Ovary (tissue), 7 donors: ENCODE measurements at regions not wholly inside any gene's neighbourhood (a gene's known extent, or its start where the extent isn't known, plus 50 kb on each side); places are given as distances from the start of the nearest gene placed in this dataset.

ENCODE experiments used
- DNase-seq, 5 donors: peaks; one replicate each; pipeline ENCODE4 v3.0.0-alpha.2; 2019 to 2020
- H3K27ac ChIP-seq, 2 donors: fragments of 200-600 bp; one replicate each; pipeline versions ENCODE4 v1.5.1 to v1.8.0; 2019 to 2022
- H3K27me3 ChIP-seq: fragments of 200-600 bp; one replicate; pipeline ENCODE4 v1.8.0; 2022
- H3K36me3 ChIP-seq: fragments of 200-600 bp; sonication (generic); one replicate; pipeline ENCODE4 v1.5.1; 2019
- H3K4me1 ChIP-seq: one replicate; pipeline ENCODE4 v1.8.1; 2013; ENCODE audit warnings: mild to moderate bottlenecking, moderate library complexity; ENCODE audit not compliant: insufficient read depth
- H3K4me3 ChIP-seq: fragments of 200-600 bp; sonication (generic); one replicate; pipeline ENCODE4 v1.5.1; 2017
- H3K9me3 ChIP-seq, 2 donors: fragments of 200-600 bp in 1 of 2; sonication (generic) in 1 of 2; one replicate each; pipeline versions ENCODE4 v1.5.1 to v1.8.1; 2013 to 2019; ENCODE audit warnings: mild to moderate bottlenecking in 1 of 2, moderate library complexity in 1 of 2
- EP300 ChIP-seq: sonication (generic); formaldehyde crosslinking; IDR thresholded peaks from one replicate; pipeline ENCODE4 v1.6.1; 2017; ENCODE audit warnings: antibody characterized with exemption
- POLR2A ChIP-seq: fragments of 450-650 bp; IDR thresholded peaks from one replicate; pipeline ENCODE4 v1.6.1; 2017; ENCODE audit warnings: antibody characterized with exemption, mild to moderate bottlenecking, moderate library complexity
- WGBS, 3 donors: extraction: QIAGEN DNeasy Blood & Tissue Kit in 1 of 3; methylation state at CpG; one replicate each; pipeline versions ENCODE4 v1.1.5 to v1.1.7; 2013 to 2017; 5-methylcytosine and 5-hydroxymethylcytosine counted together
- intact Hi-C, 4 donors: fragments of 100-400 bp; cut with DNase I; formaldehyde crosslinking; loops; one replicate each; pipeline versions ENCODE4 v1.11.0 to v1.15.1; 2022 to 2023
- TF ChIP-seq, protein P1 (sequence below), 3 donors: fragments of 450-650 bp in 2 of 3; fragments of 200-600 bp in 1 of 3; IDR thresholded peaks; one replicate each; pipeline versions ENCODE4 v1.5.1 to v1.8.0; 2016 to 2022; ENCODE audit warnings: antibody characterized with exemption in 3 of 3, mild to moderate bottlenecking in 1 of 3
- donor health status: DM: no; HTN: no; CAD: no; lungs with moderate emphysema.
- donor health status: DM: no; HTN: no; CAD: no.
- donor health status: Bipolar disorder and iron deficiency.
- donor health status: DM: no; HTN: no; CAD: no.
- donor health status: DM: yes; HTN: yes; CAD: no.

DNA sequence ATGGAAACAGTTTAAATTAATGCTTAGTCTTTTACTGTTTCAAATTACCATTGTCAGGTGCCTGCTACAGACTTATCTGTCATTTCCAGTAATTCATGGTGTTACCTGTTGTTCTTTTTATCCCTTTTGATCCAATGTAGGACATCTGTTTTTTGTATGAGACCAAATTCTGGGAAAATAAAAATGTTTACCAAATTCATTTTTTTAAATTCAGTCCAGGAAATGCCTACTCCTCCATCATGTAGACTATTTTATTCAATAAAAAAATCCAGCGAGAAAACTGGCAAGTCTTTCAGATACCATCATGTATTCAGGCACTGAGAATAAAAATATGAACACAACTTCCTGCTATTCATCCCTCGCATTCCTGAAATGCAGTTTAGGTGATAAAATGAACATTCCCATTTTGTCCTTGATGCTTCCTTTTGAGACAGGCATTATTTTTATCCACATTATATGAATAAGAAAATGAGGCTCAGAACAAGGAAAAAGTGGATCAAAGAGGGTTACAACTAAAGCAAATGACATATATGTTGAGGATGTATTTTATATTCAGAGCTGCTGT is 584.2 kb downstream of the SPRY1 start:
- intact Hi-C loops, result no loop called here
- TF ChIP-seq EP300 (no peak), POLR2A (no peak)
- TF ChIP-seq, protein P1, sequence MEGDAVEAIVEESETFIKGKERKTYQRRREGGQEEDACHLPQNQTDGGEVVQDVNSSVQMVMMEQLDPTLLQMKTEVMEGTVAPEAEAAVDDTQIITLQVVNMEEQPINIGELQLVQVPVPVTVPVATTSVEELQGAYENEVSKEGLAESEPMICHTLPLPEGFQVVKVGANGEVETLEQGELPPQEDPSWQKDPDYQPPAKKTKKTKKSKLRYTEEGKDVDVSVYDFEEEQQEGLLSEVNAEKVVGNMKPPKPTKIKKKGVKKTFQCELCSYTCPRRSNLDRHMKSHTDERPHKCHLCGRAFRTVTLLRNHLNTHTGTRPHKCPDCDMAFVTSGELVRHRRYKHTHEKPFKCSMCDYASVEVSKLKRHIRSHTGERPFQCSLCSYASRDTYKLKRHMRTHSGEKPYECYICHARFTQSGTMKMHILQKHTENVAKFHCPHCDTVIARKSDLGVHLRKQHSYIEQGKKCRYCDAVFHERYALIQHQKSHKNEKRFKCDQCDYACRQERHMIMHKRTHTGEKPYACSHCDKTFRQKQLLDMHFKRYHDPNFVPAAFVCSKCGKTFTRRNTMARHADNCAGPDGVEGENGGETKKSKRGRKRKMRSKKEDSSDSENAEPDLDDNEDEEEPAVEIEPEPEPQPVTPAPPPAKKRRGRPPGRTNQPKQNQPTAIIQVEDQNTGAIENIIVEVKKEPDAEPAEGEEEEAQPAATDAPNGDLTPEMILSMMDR (IDR thresholded peaks at IDR 0.05), result no peak
- H3K4me1 ChIP-seq, result peaks cover 2% of the 10 kb centered on the region
- H3K27ac ChIP-seq, result no peak overlapping the region
- no peaks in the 10 kb centered on the region for H3K36me3 ChIP-seq
- no peak for DNase-seq
- H3K27me3 ChIP-seq, result no peaks in the 10 kb centered on the region
- 25 to 59% (median 35%) methylated on average over 2 of the region's 2 CpGs for WGBS, 3 donors
- no peaks in the 10 kb centered on the region for H3K9me3 ChIP-seq
- H3K4me3 ChIP-seq, result no peak overlapping the region

DNA sequence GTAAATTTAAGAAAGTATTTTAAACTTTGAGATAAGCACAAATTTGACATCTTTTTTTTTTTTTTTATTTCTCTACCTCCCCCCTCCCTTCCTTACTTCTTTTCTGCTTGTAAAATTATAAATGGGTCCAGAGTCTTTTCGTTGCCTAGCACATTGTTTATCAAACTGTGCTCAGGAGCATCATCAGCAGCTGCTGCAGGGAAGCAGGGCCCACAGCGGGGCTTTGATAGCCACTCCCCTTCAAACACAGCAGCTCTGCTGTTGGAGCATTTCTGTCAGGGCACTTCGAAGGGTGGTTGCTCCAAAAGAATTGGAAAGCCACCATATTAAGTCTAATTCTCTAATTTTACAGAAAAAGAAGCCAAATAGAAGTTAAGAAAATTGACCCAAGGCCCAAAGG is 588.3 kb downstream of the SPRY1 start:
- TF ChIP-seq POLR2A (no peak), EP300 (no peak)
- TF ChIP-seq, protein P1 (IDR thresholded peaks at IDR 0.05), result no peak
- intact Hi-C loops, result no loop called here
- H3K4me1 ChIP-seq, result no peaks in the 10 kb centered on the region
- no peaks in the 10 kb centered on the region for H3K27me3 ChIP-seq
- peak in 2 of 5 donors; percentile 33 to 34 for DNase-seq
- no peaks in the 10 kb centered on the region for H3K9me3 ChIP-seq
- no peak overlapping the region for H3K4me3 ChIP-seq
- 45 to 49% (median 47%) methylated on average over 3 of the region's 3 CpGs for WGBS, 3 donors
- no peak overlapping the region for H3K27ac ChIP-seq
- no peaks in the 10 kb centered on the region for H3K36me3 ChIP-seq

DNA sequence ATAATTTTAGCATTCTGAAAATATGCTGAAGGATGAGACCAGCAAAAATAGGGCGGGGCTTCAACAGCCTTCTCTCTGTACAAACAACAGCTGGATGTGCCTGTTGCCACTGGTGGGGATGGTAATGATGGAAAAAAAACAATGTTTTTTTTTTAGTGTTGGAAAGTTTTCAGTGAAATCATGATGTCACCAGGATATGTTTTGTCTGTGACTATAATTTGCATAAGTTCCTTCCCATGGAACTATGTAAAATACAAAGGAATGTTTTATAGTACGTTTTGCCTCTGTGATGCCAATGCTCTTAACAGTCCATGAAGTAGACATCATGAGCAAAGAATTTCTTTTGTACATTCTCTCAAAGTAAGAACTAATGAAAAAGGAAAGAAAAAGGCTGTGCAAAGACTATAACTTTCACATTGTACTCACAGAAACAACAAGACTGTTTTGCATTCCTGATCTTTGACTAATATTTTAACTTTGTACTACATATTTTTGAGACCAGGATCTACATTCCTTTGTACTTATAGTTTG is 589.7 kb downstream of the SPRY1 start:
- WGBS, 3 donors, result 0 to 15% (median 2%) methylated on average over 2 of the region's 2 CpGs
- no peaks in the 10 kb centered on the region for H3K27me3 ChIP-seq
- peak; percentile 39 to 78 (median 49) for DNase-seq
- TF ChIP-seq EP300 (no peak), POLR2A (no peak)
- TF ChIP-seq, protein P1 (IDR thresholded peaks at IDR 0.05), result no peak
- no peaks in the 10 kb centered on the region for H3K36me3 ChIP-seq
- no peaks in the 10 kb centered on the region for H3K9me3 ChIP-seq
- H3K4me3 ChIP-seq, result no peak overlapping the region
- intact Hi-C loops, result no loop called here
- no peak overlapping the region for H3K27ac ChIP-seq
- no peaks in the 10 kb centered on the region for H3K4me1 ChIP-seq

DNA sequence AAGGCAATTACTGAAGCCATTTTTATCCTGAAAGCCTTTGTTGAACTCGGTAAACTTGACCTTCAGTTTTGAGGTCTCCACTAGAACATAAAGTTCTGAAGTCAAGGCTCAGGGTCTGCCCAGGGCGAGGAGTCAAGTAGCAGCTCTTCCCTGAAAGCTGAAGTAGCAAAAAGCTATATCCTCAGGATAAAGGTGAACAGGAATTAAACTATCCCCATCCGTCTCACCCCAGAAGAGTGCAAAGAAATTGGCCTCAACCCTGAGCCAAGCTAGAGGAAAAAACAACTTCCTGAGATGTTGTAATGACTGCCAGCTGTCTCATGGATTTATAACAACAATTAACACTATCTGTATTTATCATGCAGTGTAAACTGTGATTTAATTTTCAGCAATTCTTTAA is 590.8 kb downstream of the SPRY1 start:
- Histone ChIP-seq H3K4me3 (no peak overlapping the region), H3K27me3 (no peaks in the 10 kb centered on the region), H3K4me1 (no peaks in the 10 kb centered on the region), H3K27ac (no peak overlapping the region), H3K36me3 (no peaks in the 10 kb centered on the region), H3K9me3 (no peaks in the 10 kb centered on the region)
- DNase-seq, result no peak
- intact Hi-C loops, result no loop called here
- TF ChIP-seq EP300 (no peak), POLR2A (no peak)
- TF ChIP-seq, protein P1 (IDR thresholded peaks at IDR 0.05), result no peak
- 79 to 84% (median 81%) methylated on average over 3 of the region's 3 CpGs for WGBS, 3 donors
